Mammary epithelial cell (primary cell): ENCODE measurements at regions not wholly inside any gene's neighbourhood (a gene's known extent, or its start where the extent isn't known, plus 50 kb on each side); places are given as distances from the start of the nearest gene placed in this dataset.

Source experiments
- CTCF ChIP-seq, 2 donors: IDR thresholded peaks in 1 of 2; conservative IDR thresholded peaks in 1 of 2; 2 replicates each; pipeline ENCODE4 v1.5.1; 2011 to 2012; ENCODE audit warnings: inconsistent platforms in 2 of 2, low read length in 2 of 2, mild to moderate bottlenecking in 2 of 2, control low read depth in 1 of 2, low read depth in 1 of 2; ENCODE audit not compliant: insufficient read depth in 1 of 2; ENCODE audit errors: extremely low read depth in 1 of 2
- EZH2 ChIP-seq: IDR thresholded peaks from 2 replicates; pipeline ENCODE4 v1.6.1; 2012; ENCODE audit warnings: low read length, inconsistent platforms, borderline replicate concordance

GRCh38 chr2:78892295-78892694 lies 133.2 kb upstream of the REG3G start:
- TF ChIP-seq CTCF (conservative IDR thresholded peaks at IDR 0.05 in 1 of 2, IDR thresholded peaks at IDR 0.05 in 1 of 2; ENCODE audit: extremely low read depth in 1 of 2, insufficient read depth in 1 of 2, low read depth in 1 of 2, low read length in 2 of 2) (no peak), EZH2 (no peak)
